ENCODE measurements at regions not wholly inside any gene's neighbourhood (a gene's known extent, or its start where the extent isn't known, plus 50 kb on each side); places are given as distances from the start of the nearest gene placed in this dataset.

GRCh38 chr1:29454616-29455380 lies 218.5 kb downstream of the PTPRU start:
- TF ChIP-seq GATA2 (IDR thresholded peaks at IDR 0.05; ENCODE audit: low read depth, low read length) (no peak), GATA3 (IDR thresholded peaks at IDR 0.05; ENCODE audit: low read depth, low read length) (no peak)

Data from SH-SY5Y (cell line).